Prostate gland (tissue), 2 donors: ENCODE measurements at regions not wholly inside any gene's neighbourhood (a gene's known extent, or its start where the extent isn't known, plus 50 kb on each side); places are given as distances from the start of the nearest gene placed in this dataset.

Source experiments
- POLR2A ChIP-seq: fragments of 450-650 bp; IDR thresholded peaks from one replicate; pipeline ENCODE4 v1.6.1; 2016; ENCODE audit warnings: antibody characterized with exemption, mild to moderate bottlenecking
- POLR2AphosphoS5 ChIP-seq: sonication (generic); formaldehyde crosslinking; IDR thresholded peaks from one replicate; pipeline ENCODE4 v1.6.1; 2017; ENCODE audit warnings: antibody characterized with exemption
- TF ChIP-seq, protein P1 (sequence below), 4 experiments: fragments of 200-600 bp in 2 of 4; fragments of 450-650 bp in 2 of 4; sonication (generic) in 2 of 4; IDR thresholded peaks; 1 replicate in 3 of 4; 2 replicates in 1 of 4; pipeline ENCODE4 v1.5.1; 2016 to 2019; ENCODE audit warnings: antibody characterized with exemption in 4 of 4, mild to moderate bottlenecking in 2 of 4, moderate library complexity in 2 of 4

DNA sequence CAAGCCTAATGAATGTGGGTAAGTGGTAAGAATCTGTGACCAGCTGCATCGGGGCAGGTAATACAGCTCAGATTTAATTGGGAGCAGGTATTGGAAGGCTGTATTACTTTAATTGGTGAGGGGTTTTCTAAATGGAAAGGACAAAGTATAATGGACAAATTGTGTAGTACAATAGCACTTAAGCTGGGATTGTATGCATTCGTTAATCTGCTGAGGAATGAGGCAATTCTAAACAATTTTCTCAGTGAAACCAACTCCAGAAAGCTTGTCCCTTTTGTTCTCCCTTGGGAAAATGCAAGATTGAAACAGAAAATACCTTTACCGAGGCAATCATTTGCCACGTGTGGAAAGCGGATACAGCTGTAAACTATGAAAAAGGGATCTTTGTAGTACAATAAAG lies 801.6 kb upstream of the POU3F3 start:
- TF ChIP-seq, protein P1, sequence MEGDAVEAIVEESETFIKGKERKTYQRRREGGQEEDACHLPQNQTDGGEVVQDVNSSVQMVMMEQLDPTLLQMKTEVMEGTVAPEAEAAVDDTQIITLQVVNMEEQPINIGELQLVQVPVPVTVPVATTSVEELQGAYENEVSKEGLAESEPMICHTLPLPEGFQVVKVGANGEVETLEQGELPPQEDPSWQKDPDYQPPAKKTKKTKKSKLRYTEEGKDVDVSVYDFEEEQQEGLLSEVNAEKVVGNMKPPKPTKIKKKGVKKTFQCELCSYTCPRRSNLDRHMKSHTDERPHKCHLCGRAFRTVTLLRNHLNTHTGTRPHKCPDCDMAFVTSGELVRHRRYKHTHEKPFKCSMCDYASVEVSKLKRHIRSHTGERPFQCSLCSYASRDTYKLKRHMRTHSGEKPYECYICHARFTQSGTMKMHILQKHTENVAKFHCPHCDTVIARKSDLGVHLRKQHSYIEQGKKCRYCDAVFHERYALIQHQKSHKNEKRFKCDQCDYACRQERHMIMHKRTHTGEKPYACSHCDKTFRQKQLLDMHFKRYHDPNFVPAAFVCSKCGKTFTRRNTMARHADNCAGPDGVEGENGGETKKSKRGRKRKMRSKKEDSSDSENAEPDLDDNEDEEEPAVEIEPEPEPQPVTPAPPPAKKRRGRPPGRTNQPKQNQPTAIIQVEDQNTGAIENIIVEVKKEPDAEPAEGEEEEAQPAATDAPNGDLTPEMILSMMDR (IDR thresholded peaks at IDR 0.05), result no peak
- TF ChIP-seq POLR2A, result no peak
- TF ChIP-seq POLR2AphosphoS5, result no peak
